Cerebellar cortex (tissue), 1 donor: ENCODE measurements at regions not wholly inside any gene's neighbourhood (a gene's known extent, or its start where the extent isn't known, plus 50 kb on each side); places are given as distances from the start of the nearest gene placed in this dataset.

Experiments used
- DNase-seq: peaks from one replicate; pipeline ENCODE4 v3.0.0-alpha.2; 2015; ENCODE audit warnings: low spot score

- no peak for DNase-seq
These were observed 69.1 kb downstream of the MBL2 start for GRCh38 chr10:52703451-52703850.

DNA sequence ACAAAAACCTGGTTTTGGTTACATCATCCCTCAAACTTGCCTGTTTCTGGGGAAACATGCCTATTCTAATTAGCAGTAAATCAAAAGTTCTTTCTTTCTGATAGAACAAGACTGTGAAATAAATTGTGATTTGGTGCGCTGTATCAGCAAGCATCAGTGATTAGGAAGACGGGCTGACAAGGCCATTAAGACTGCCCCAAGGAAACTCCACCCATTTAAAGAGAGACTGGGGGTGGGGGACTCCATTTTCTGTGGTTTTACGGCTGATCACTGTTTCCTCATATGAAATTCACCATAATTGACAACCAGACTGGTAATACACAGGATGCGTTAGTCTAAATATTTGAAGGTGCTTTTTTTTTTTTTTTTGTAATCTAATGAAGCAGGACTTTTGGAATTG lies 68.7 kb downstream of the MBL2 start:
- DNase-seq: no peak

- DNase-seq: peak; percentile 58
These were observed 66.1 kb downstream of the MBL2 start for GRCh38 chr10:52706332-52707070.
